Suprapubic skin (tissue), 3 donors: ENCODE measurements at regions not wholly inside any gene's neighbourhood (a gene's known extent, or its start where the extent isn't known, plus 50 kb on each side); places are given as distances from the start of the nearest gene placed in this dataset.

ENCODE experiments used
- EP300 ChIP-seq: sonication (generic); formaldehyde crosslinking; IDR thresholded peaks from one replicate; pipeline ENCODE4 v1.6.1; 2017; ENCODE audit warnings: antibody characterized with exemption
- TF ChIP-seq, protein P1 (sequence below), 2 donors: fragments of 200-600 bp in 1 of 2; fragments of 450-650 bp in 1 of 2; sonication (generic) in 1 of 2; IDR thresholded peaks; one replicate each; pipeline ENCODE4 v1.5.1; 2016 to 2019; ENCODE audit warnings: antibody characterized with exemption in 2 of 2, mild to moderate bottlenecking in 1 of 2, moderate library complexity in 1 of 2

DNA sequence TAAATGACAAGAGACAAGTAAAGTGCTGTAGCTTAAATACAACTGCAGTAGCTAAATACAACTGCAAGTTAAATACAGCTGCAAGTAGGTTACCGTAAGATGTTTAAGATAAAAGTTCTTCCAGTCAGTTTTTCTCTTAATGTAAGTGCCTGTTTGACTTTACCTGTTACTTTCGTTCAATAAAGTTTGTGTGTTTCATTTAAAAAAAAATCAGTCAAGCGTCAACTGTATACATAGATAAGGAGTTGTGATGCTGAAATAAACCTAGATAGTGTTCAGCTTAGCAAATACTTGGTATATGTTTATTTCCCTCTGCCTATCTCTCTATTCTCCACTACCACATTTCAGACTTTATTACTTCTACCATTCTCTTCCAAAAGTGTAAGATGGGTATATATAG is 221.2 kb downstream of the NR2F2 start:
- TF ChIP-seq, protein P1, sequence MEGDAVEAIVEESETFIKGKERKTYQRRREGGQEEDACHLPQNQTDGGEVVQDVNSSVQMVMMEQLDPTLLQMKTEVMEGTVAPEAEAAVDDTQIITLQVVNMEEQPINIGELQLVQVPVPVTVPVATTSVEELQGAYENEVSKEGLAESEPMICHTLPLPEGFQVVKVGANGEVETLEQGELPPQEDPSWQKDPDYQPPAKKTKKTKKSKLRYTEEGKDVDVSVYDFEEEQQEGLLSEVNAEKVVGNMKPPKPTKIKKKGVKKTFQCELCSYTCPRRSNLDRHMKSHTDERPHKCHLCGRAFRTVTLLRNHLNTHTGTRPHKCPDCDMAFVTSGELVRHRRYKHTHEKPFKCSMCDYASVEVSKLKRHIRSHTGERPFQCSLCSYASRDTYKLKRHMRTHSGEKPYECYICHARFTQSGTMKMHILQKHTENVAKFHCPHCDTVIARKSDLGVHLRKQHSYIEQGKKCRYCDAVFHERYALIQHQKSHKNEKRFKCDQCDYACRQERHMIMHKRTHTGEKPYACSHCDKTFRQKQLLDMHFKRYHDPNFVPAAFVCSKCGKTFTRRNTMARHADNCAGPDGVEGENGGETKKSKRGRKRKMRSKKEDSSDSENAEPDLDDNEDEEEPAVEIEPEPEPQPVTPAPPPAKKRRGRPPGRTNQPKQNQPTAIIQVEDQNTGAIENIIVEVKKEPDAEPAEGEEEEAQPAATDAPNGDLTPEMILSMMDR (IDR thresholded peaks at IDR 0.05) = no peak
- no peak for TF ChIP-seq EP300
